ENCODE measurements at regions not wholly inside any gene's neighbourhood (a gene's known extent, or its start where the extent isn't known, plus 50 kb on each side); places are given as distances from the start of the nearest gene placed in this dataset.

DNA sequence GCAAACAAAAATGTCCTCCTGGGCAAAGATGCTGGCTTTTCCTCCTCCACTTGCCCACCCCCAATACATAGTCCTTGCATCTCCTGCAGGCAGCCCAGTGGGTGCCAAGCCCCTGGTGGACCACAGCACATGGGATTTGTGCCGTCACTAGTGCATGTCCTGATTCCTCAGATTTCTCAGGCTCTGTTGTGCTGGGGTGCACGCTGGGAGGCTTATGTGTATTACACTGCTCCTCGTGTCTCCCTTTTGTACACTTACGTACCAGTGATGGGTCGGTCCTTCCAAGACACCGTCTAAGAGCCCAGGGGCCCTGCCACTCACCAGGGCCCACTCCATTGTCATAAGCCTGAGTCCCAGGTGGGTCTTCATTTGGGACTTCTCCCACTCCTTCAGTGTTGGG is 70.1 kb downstream of the PLXNA1 start:
- Histone ChIP-seq H3K36me3 (ENCODE audit: control insufficient read depth, insufficient read depth, low read length) (no peaks in the 10 kb centered on the region), H3K27ac (ENCODE audit: low read depth, low read length) (no peak overlapping the region), H3K9ac (ENCODE audit: low read length) (no peak overlapping the region), H3K4me3 (ENCODE audit: low read length) (no peak overlapping the region), H3K4me1 (ENCODE audit: control insufficient read depth, insufficient read depth, low read length) (no peaks in the 10 kb centered on the region), H3K27me3 (ENCODE audit: control insufficient read depth, insufficient read depth, low read length) (no peaks in the 10 kb centered on the region)

- Histone ChIP-seq H3K27ac (ENCODE audit: low read depth, low read length) (no peak overlapping the region), H3K36me3 (ENCODE audit: control insufficient read depth, insufficient read depth, low read length) (no peaks in the 10 kb centered on the region), H3K27me3 (ENCODE audit: control insufficient read depth, insufficient read depth, low read length) (no peaks in the 10 kb centered on the region), H3K9ac (ENCODE audit: low read length) (no peak overlapping the region), H3K4me3 (ENCODE audit: low read length) (no peak overlapping the region), H3K4me1 (ENCODE audit: control insufficient read depth, insufficient read depth, low read length) (no peaks in the 10 kb centered on the region)
Measured at GRCh38 chr3:127053450-127053849, 70.5 kb downstream of the PLXNA1 start.

GRCh38 chr3:127053979-127054378 is 71.1 kb downstream of the PLXNA1 start:
- no peaks in the 10 kb centered on the region for H3K27me3 ChIP-seq (ENCODE audit: control insufficient read depth, insufficient read depth, low read length)
- H3K4me1 ChIP-seq (ENCODE audit: control insufficient read depth, insufficient read depth, low read length): no peaks in the 10 kb centered on the region
- no peak overlapping the region for H3K27ac ChIP-seq (ENCODE audit: low read depth, low read length)
- H3K36me3 ChIP-seq (ENCODE audit: control insufficient read depth, insufficient read depth, low read length): no peaks in the 10 kb centered on the region
- H3K9ac ChIP-seq (ENCODE audit: low read length): no peak overlapping the region
- no peak overlapping the region for H3K4me3 ChIP-seq (ENCODE audit: low read length)

DNA sequence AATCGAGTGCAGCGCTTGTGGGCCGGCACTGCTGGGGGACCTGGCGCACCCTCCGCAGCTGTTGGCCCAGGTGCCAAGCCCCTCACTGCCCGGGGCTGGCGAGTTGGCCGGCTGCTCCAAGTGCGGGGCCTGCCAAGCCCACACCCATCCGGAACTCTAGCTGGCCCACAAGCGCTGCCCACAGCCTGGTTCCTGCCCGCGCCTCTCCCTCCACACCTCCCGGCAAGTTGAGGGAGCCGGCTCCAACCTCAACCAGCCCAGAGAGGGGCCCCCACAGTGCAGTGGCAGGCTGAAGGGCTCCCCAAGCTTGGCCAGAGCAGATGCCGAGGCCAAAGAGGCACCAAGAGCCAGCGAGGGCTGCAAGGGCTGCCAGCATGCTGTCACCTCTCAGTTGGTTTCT is 73.4 kb downstream of the PLXNA1 start:
- no peak overlapping the region for H3K4me3 ChIP-seq (ENCODE audit: low read length)
- no peak overlapping the region for H3K27ac ChIP-seq (ENCODE audit: low read depth, low read length)
- H3K36me3 ChIP-seq (ENCODE audit: control insufficient read depth, insufficient read depth, low read length): no peaks in the 10 kb centered on the region
- H3K27me3 ChIP-seq (ENCODE audit: control insufficient read depth, insufficient read depth, low read length): no peaks in the 10 kb centered on the region
- no peaks in the 10 kb centered on the region for H3K4me1 ChIP-seq (ENCODE audit: control insufficient read depth, insufficient read depth, low read length)
- no peak overlapping the region for H3K9ac ChIP-seq (ENCODE audit: low read length)

- Histone ChIP-seq H3K9ac (ENCODE audit: low read length) (no peak overlapping the region), H3K27ac (ENCODE audit: low read depth, low read length) (no peak overlapping the region), H3K4me1 (ENCODE audit: control insufficient read depth, insufficient read depth, low read length) (no peaks in the 10 kb centered on the region), H3K36me3 (ENCODE audit: control insufficient read depth, insufficient read depth, low read length) (no peaks in the 10 kb centered on the region), H3K4me3 (ENCODE audit: low read length) (no peak overlapping the region), H3K27me3 (ENCODE audit: control insufficient read depth, insufficient read depth, low read length) (no peaks in the 10 kb centered on the region)
Measured at GRCh38 chr3:127056976-127057375, 74.1 kb downstream of the PLXNA1 start.

DNA sequence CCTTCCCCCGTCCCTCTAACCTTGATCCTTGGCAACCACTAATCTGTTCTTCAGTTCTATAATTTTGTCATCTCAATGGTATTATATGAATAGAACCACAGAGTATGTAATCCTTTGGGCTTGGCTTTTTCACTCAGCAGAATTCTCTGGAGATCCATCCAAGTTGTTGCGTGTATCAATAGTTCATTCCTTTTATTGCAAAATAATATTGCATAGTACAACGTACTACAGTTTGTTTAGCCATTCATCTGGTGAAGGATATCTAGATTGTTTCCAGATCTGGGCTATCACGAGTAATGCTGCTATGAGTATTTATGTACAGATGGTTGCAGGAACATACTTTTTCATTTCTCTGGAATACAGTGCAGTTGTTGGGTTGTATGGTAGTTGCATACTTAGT is 76.2 kb downstream of the PLXNA1 start:
- Histone ChIP-seq H3K4me1 (ENCODE audit: control insufficient read depth, insufficient read depth, low read length) (no peaks in the 10 kb centered on the region), H3K27me3 (ENCODE audit: control insufficient read depth, insufficient read depth, low read length) (no peaks in the 10 kb centered on the region), H3K36me3 (ENCODE audit: control insufficient read depth, insufficient read depth, low read length) (no peaks in the 10 kb centered on the region), H3K27ac (ENCODE audit: low read depth, low read length) (no peak overlapping the region), H3K4me3 (ENCODE audit: low read length) (no peak overlapping the region), H3K9ac (ENCODE audit: low read length) (no peak overlapping the region)

- Histone ChIP-seq H3K36me3 (ENCODE audit: control insufficient read depth, insufficient read depth, low read length) (no peaks in the 10 kb centered on the region), H3K4me3 (ENCODE audit: low read length) (no peak overlapping the region), H3K9ac (ENCODE audit: low read length) (no peak overlapping the region), H3K27ac (ENCODE audit: low read depth, low read length) (no peak overlapping the region), H3K27me3 (ENCODE audit: control insufficient read depth, insufficient read depth, low read length) (peaks cover 3% of the 10 kb centered on the region), H3K4me1 (ENCODE audit: control insufficient read depth, insufficient read depth, low read length) (no peaks in the 10 kb centered on the region)
Measured at GRCh38 chr3:127061641-127062040, 78.7 kb downstream of the PLXNA1 start.

DNA sequence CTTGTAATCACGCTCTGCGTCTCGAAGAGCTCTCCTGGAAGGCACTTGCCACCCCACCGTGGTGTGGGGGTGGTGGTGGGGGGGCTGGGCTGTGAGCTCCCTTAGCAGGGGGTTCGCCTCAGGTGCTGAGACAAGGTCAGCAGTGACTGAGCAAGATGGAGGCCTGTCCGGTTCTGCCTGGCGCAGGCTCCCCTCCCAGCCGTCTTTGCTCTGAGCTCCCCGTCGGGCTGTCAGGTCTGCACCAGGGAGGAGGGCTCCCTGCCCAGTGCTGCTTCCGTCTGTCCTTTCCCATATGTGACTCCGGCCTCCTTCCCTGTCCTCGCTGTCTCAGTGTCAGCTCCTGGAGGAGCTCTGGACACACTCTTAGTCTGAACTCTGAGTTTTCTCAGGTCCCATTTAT is 80.0 kb downstream of the PLXNA1 start:
- no peaks in the 10 kb centered on the region for H3K4me1 ChIP-seq (ENCODE audit: control insufficient read depth, insufficient read depth, low read length)
- no peak overlapping the region for H3K4me3 ChIP-seq (ENCODE audit: low read length)
- H3K9ac ChIP-seq (ENCODE audit: low read length): no peak overlapping the region
- H3K36me3 ChIP-seq (ENCODE audit: control insufficient read depth, insufficient read depth, low read length): no peaks in the 10 kb centered on the region
- no peak overlapping the region for H3K27ac ChIP-seq (ENCODE audit: low read depth, low read length)
- H3K27me3 ChIP-seq (ENCODE audit: control insufficient read depth, insufficient read depth, low read length): peaks cover 3% of the 10 kb centered on the region

DNA sequence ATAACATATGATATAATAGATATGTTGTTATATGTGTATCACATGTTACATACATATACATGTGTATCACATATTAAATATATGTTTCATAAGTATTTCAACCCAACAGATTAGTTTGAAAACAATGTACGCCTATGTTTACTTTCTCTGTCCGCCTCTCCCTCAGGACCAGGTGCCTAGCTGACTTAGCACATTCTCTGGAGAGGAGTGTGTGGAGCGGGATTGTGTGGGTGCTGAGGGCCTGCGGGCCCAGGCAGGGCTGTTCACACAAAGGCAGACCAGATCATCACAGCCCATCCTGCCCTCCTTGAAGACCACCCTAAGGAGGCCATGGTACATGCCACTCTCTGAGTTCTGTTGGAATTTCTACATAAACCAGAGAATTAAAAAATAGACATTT is 81.0 kb downstream of the PLXNA1 start:
- no peaks in the 10 kb centered on the region for H3K4me1 ChIP-seq (ENCODE audit: control insufficient read depth, insufficient read depth, low read length)
- no peak overlapping the region for H3K9ac ChIP-seq (ENCODE audit: low read length)
- H3K27ac ChIP-seq (ENCODE audit: low read depth, low read length): no peak overlapping the region
- H3K27me3 ChIP-seq (ENCODE audit: control insufficient read depth, insufficient read depth, low read length): peaks cover 3% of the 10 kb centered on the region
- H3K36me3 ChIP-seq (ENCODE audit: control insufficient read depth, insufficient read depth, low read length): no peaks in the 10 kb centered on the region
- H3K4me3 ChIP-seq (ENCODE audit: low read length): no peak overlapping the region

DNA sequence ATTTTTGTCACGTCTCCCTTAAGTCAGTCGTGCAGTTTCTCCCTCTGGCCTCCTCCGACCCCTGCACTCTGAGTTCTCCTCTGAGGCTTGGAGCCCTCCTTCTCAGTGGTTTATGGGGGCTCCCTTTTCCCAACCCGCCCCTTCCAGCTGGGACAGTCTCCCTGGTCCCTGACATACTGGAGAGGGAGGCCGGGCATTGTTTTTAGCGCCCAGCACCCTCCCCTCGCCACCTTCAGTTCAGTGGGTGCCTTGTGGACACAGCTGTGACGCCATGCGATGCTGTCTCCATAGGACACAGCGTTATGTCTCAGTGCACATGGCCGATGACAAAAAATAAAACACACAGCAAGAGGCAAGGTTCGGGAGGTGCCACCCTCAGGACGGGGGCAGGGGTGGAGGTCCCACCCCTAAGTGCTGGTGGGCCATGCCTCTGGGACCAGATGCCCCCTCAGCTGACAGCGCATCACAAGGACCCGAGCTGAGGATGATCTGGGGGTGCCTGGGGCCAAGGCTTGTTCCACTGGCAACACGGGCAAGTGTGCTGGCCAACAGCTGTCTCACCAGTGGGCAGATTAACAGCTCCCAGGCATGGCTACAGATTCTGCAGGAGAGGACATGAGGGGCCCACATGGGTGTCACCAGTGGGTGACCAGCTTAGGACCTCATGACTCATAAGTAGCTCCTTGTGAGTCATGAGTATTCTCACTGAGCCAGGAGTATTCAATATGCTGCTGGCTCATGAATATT is 81.6 kb downstream of the PLXNA1 start:
- H3K27me3 ChIP-seq (ENCODE audit: control insufficient read depth, insufficient read depth, low read length): peaks cover 3% of the 10 kb centered on the region
- H3K27ac ChIP-seq (ENCODE audit: low read depth, low read length): no peak overlapping the region
- no peak overlapping the region for H3K9ac ChIP-seq (ENCODE audit: low read length)
- H3K36me3 ChIP-seq (ENCODE audit: control insufficient read depth, insufficient read depth, low read length): no peaks in the 10 kb centered on the region
- no peak overlapping the region for H3K4me3 ChIP-seq (ENCODE audit: low read length)
- no peaks in the 10 kb centered on the region for H3K4me1 ChIP-seq (ENCODE audit: control insufficient read depth, insufficient read depth, low read length)

- no peak overlapping the region for H3K9ac ChIP-seq (ENCODE audit: low read length)
Measured at GRCh38 chr3:127065138-127065427, 82.2 kb downstream of the PLXNA1 start.

DNA sequence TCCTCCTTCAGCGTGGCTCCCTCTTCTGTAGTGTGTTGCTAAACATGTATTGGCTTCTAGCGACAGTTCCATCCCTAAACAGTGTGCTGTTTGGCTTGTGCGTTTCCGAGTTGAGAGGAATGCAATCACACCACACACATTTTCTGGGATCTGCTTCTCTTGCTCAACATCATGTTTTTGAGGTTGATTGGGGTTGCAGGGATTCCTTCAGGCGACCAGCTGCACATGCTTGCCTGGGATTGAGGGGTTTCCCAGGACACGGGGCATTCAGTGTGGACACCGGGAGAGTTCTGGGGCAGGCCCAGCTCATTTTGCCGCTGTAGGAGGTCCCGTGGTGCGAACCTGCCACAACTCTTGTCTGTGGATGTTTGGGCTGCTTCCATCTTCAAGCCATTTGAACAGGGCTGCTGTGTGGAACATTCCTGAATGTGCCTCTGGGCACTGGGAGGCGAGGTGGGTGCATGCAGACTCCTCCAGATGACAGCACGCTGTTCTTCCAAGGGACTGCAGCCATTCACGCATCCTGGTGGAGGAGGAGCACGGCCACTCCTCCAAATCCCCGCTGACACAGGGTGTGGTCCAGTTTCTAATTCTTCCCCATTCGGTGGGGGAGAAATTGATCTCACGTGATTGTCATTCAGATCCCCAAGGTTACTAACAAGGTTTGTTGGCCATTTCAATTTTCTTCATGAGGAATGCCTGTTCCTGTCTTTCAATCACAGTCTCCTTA is 82.8 kb downstream of the PLXNA1 start:
- no peaks in the 10 kb centered on the region for H3K36me3 ChIP-seq (ENCODE audit: control insufficient read depth, insufficient read depth, low read length)
- H3K4me3 ChIP-seq (ENCODE audit: low read length): no peak overlapping the region
- H3K27ac ChIP-seq (ENCODE audit: low read depth, low read length): no peak overlapping the region
- H3K4me1 ChIP-seq (ENCODE audit: control insufficient read depth, insufficient read depth, low read length): no peaks in the 10 kb centered on the region
- H3K27me3 ChIP-seq (ENCODE audit: control insufficient read depth, insufficient read depth, low read length): peaks cover 3% of the 10 kb centered on the region
- H3K9ac ChIP-seq (ENCODE audit: low read length): no peak overlapping the region

More at GRCh38 chr3:127065138-127065427, 82.2 kb downstream of the PLXNA1 start:
- H3K27me3 ChIP-seq (ENCODE audit: control insufficient read depth, insufficient read depth, low read length): peaks cover 3% of the 10 kb centered on the region
- no peaks in the 10 kb centered on the region for H3K4me1 ChIP-seq (ENCODE audit: control insufficient read depth, insufficient read depth, low read length)
- no peak overlapping the region for H3K27ac ChIP-seq (ENCODE audit: low read depth, low read length)
- H3K4me3 ChIP-seq (ENCODE audit: low read length): no peak overlapping the region
- H3K36me3 ChIP-seq (ENCODE audit: control insufficient read depth, insufficient read depth, low read length): no peaks in the 10 kb centered on the region

DNA sequence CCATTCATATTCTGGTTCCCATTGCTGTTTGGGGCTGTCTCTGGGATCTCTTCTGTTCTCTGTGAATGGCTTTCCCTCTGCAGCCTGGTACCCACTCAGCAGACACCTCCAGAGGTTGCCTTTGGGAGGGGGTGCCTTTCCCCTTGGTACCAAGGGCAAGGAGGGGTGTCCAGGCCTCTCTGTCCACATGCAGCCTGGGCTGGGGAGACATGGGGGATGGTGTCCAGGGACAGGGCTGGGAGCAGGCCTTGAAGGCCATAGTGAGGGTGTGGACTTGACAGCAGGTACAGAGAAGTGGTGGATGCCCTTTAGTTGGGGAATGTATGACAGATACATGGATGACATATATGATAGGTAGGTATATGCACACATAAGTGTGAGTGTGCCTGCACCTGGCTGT is 83.7 kb downstream of the PLXNA1 start:
- H3K27me3 ChIP-seq (ENCODE audit: control insufficient read depth, insufficient read depth, low read length): peaks cover 3% of the 10 kb centered on the region
- H3K4me3 ChIP-seq (ENCODE audit: low read length): no peak overlapping the region
- H3K27ac ChIP-seq (ENCODE audit: low read depth, low read length): no peak overlapping the region
- no peak overlapping the region for H3K9ac ChIP-seq (ENCODE audit: low read length)
- H3K36me3 ChIP-seq (ENCODE audit: control insufficient read depth, insufficient read depth, low read length): no peaks in the 10 kb centered on the region
- no peaks in the 10 kb centered on the region for H3K4me1 ChIP-seq (ENCODE audit: control insufficient read depth, insufficient read depth, low read length)

All from rectal smooth muscle tissue (tissue), 1 donor.